Osteocyte (in vitro differentiated cells): ENCODE measurements at regions not wholly inside any gene's neighbourhood (a gene's known extent, or its start where the extent isn't known, plus 50 kb on each side); places are given as distances from the start of the nearest gene placed in this dataset.

Source experiments
- DNase-seq: peaks from one replicate; pipeline ENCODE4 v3.0.0; 2021; ENCODE audit warnings: mixed read lengths; ENCODE audit not compliant: unreplicated experiment; ENCODE audit errors: extremely low spot score
- H3K27ac Mint-ChIP-seq: one replicate; pipeline ENCODE4 v1.8.0; 2021; ENCODE audit warnings: mild to moderate bottlenecking, mixed read lengths; ENCODE audit not compliant: unreplicated experiment
- H3K27me3 Mint-ChIP-seq: one replicate; pipeline ENCODE4 v1.8.0; 2021; ENCODE audit warnings: mixed read lengths; ENCODE audit not compliant: unreplicated experiment
- H3K36me3 Mint-ChIP-seq: one replicate; pipeline ENCODE4 v1.8.0; 2021; ENCODE audit warnings: mixed read lengths; ENCODE audit not compliant: unreplicated experiment
- H3K4me1 Mint-ChIP-seq: one replicate; pipeline ENCODE4 v1.8.0; 2021; ENCODE audit warnings: mixed read lengths; ENCODE audit not compliant: unreplicated experiment
- H3K4me3 Mint-ChIP-seq: one replicate; pipeline ENCODE4 v1.8.0; 2021; ENCODE audit warnings: mild to moderate bottlenecking, moderate library complexity, mixed read lengths; ENCODE audit not compliant: unreplicated experiment
- H3K9me3 Mint-ChIP-seq: one replicate; pipeline ENCODE4 v1.8.0; 2021; ENCODE audit warnings: mixed read lengths; ENCODE audit not compliant: unreplicated experiment
- TF ChIP-seq, protein P1 (sequence below): fragments of 200-600 bp; sonication (generic); IDR thresholded peaks from 2 replicates; pipeline ENCODE4 v1.5.0; 2021; ENCODE audit warnings: antibody characterized with exemption, mild to moderate bottlenecking, moderate library complexity

- DNase-seq: no peak
- Mint-ChIP-seq H3K4me1 (no peaks in the 10 kb centered on the region), H3K9me3 (peaks cover 5% of the 10 kb centered on the region), H3K36me3 (no peaks in the 10 kb centered on the region), H3K27me3 (no peaks in the 10 kb centered on the region), H3K4me3 (no peak overlapping the region), H3K27ac (no peak overlapping the region)
- TF ChIP-seq, protein P1, sequence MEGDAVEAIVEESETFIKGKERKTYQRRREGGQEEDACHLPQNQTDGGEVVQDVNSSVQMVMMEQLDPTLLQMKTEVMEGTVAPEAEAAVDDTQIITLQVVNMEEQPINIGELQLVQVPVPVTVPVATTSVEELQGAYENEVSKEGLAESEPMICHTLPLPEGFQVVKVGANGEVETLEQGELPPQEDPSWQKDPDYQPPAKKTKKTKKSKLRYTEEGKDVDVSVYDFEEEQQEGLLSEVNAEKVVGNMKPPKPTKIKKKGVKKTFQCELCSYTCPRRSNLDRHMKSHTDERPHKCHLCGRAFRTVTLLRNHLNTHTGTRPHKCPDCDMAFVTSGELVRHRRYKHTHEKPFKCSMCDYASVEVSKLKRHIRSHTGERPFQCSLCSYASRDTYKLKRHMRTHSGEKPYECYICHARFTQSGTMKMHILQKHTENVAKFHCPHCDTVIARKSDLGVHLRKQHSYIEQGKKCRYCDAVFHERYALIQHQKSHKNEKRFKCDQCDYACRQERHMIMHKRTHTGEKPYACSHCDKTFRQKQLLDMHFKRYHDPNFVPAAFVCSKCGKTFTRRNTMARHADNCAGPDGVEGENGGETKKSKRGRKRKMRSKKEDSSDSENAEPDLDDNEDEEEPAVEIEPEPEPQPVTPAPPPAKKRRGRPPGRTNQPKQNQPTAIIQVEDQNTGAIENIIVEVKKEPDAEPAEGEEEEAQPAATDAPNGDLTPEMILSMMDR: no peak
These were observed 60.7 kb downstream of the RRM2 start for GRCh38 chr2:10183146-10183675.

DNA sequence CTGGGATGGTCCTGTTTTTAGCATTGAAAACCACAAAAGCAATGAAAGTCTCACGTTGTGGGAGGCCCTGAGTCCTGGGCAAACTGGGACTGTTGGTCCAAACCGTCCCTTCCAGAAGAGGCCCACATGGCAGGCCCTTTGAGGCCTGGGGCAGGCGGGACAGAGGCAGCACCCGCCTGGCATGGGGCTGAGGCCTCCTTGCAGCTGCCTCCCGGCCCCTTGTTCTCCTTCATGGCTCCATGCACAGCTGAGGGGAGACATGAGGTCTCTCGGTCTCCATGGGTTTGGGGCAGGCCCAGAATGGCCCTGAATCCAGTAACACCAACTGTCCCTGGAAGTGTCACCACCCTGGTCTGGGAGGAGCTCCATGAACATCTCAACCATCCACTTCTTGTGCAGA is 61.9 kb downstream of the RRM2 start:
- no peaks in the 10 kb centered on the region for H3K4me1 Mint-ChIP-seq
- no peak overlapping the region for H3K27ac Mint-ChIP-seq
- H3K4me3 Mint-ChIP-seq: no peak overlapping the region
- DNase-seq: no peak
- no peaks in the 10 kb centered on the region for H3K36me3 Mint-ChIP-seq
- peaks cover 5% of the 10 kb centered on the region for H3K9me3 Mint-ChIP-seq
- no peaks in the 10 kb centered on the region for H3K27me3 Mint-ChIP-seq
- TF ChIP-seq, protein P1: no peak

DNA sequence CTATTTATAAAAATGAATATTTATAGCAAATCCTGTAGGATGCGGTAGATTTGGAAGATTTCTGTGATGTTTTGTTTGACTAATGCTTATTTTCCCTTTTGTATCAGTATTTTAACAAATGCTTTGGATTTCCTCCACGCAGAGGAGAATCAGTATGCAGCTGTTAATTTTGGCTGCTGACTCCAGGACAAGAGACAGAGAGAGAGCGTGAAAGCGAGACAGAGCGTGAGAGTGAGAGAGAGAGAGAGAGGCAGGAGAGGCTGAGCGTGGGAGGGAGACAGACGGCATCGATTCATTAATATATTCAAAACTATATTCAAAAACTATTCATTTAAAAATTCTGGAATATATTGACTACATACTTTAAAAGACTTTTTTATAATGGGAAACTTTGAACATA is 62.5 kb downstream of the RRM2 start:
- no peaks in the 10 kb centered on the region for H3K36me3 Mint-ChIP-seq
- no peaks in the 10 kb centered on the region for H3K4me1 Mint-ChIP-seq
- H3K4me3 Mint-ChIP-seq: no peak overlapping the region
- peaks cover 5% of the 10 kb centered on the region for H3K9me3 Mint-ChIP-seq
- H3K27ac Mint-ChIP-seq: no peak overlapping the region
- TF ChIP-seq, protein P1: no peak
- no peaks in the 10 kb centered on the region for H3K27me3 Mint-ChIP-seq
- DNase-seq: no peak

DNA sequence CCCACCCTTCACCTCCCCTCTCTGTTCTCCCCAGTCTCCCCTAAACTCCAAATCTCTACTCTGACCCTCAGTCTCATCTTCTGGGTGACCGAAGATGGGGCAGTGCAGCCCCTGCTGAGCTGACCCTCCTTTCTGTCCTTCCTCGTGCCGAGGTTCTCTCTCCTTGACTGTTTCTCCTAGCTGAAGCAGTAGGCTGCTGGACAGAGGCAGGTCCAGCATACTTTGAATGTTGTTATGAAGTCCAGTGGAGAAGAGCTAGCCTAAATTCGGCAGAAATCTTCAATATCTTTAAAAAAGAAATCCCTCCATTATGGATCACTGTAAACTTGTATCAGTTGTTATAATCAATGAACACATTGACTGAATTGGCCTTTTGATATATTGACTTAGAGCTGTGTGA is 63.2 kb downstream of the RRM2 start:
- TF ChIP-seq, protein P1: no peak
- Mint-ChIP-seq H3K9me3 (peaks cover 5% of the 10 kb centered on the region), H3K4me1 (no peaks in the 10 kb centered on the region), H3K27ac (no peak overlapping the region), H3K27me3 (no peaks in the 10 kb centered on the region), H3K4me3 (no peak overlapping the region), H3K36me3 (no peaks in the 10 kb centered on the region)
- no peak for DNase-seq

DNA sequence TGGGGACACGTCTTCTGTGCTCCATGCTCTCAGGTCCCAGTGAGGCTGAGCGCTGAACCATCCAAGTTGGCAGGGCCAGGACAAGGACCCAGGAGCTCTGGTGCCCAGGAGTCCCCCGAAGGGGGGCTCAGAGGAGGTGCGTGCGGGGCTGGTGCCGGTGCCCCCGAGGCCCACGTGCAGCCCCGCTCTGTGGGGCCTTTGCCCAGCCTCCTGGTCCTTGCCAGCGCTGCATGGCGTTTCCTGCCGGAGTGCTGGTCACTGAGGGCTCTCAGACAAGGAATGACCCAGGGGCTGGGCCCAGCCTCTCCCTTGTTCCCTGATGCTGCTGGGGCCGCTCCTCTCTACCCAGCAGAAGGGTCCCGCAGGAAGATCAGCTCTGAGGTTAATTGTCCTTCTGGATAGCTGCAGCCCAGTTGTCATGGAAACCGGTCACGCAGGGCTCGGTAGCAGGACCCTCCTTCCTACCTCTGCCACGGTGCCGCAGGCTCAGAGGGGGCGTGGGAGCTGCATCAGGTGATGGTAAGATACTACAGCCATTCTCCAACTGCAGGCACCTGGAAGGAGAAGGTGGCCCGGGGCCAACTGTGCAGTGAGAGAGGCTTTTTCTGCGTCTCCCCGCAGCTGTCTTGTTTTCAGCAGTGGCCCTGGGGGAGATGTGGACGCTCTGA is 64.5 kb downstream of the RRM2 start:
- TF ChIP-seq, protein P1: no peak
- no peak overlapping the region for H3K27ac Mint-ChIP-seq
- H3K9me3 Mint-ChIP-seq: no peaks in the 10 kb centered on the region
- no peak overlapping the region for H3K4me3 Mint-ChIP-seq
- DNase-seq: no peak
- no peaks in the 10 kb centered on the region for H3K4me1 Mint-ChIP-seq
- H3K36me3 Mint-ChIP-seq: no peaks in the 10 kb centered on the region
- no peaks in the 10 kb centered on the region for H3K27me3 Mint-ChIP-seq
